Cardiac fibroblast (primary cell): ENCODE measurements at regions not wholly inside any gene's neighbourhood (a gene's known extent, or its start where the extent isn't known, plus 50 kb on each side); places are given as distances from the start of the nearest gene placed in this dataset.

ENCODE experiments used
- DNase-seq, 2 donors: peaks; one replicate each; pipeline versions ENCODE4 v3.0.0 to v3.0.0-alpha.2; 2010; ENCODE audit warnings: low read depth in 2 of 2
- H3K4me3 ChIP-seq, 2 donors: replicated peaks in 1 of 2; 1 replicate in 1 of 2; 2 replicates in 1 of 2; pipeline ENCODE4 v1.5.1; 2011; ENCODE audit warnings: low read depth in 2 of 2, low read length in 2 of 2, mild to moderate bottlenecking in 2 of 2, moderate library complexity in 1 of 2
- TF ChIP-seq, protein P1 (sequence below): IDR thresholded peaks from one replicate; pipeline ENCODE4 v1.5.1; 2011; ENCODE audit warnings: low read depth, mild to moderate bottlenecking, low read length, inconsistent platforms

DNA sequence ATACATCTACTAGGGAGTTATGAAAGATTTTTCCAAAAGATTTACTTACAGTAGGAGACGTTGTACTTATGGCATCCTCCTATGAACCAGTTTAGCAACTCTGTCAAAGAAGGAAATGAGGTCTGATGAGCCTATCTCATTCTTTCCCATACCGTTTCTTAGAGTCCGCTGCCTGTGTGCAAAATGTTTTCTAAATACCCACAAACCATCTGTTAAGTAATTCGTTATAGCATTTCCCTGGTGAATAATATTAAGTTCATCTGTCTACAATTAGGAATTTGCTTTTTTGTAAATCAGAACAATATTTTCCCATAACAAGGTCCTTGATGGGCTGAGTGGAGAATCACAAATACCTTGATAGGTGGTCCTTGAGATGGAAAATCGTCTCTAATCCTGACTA, 178.8 kb upstream of the TMTC4 start:
- TF ChIP-seq, protein P1, sequence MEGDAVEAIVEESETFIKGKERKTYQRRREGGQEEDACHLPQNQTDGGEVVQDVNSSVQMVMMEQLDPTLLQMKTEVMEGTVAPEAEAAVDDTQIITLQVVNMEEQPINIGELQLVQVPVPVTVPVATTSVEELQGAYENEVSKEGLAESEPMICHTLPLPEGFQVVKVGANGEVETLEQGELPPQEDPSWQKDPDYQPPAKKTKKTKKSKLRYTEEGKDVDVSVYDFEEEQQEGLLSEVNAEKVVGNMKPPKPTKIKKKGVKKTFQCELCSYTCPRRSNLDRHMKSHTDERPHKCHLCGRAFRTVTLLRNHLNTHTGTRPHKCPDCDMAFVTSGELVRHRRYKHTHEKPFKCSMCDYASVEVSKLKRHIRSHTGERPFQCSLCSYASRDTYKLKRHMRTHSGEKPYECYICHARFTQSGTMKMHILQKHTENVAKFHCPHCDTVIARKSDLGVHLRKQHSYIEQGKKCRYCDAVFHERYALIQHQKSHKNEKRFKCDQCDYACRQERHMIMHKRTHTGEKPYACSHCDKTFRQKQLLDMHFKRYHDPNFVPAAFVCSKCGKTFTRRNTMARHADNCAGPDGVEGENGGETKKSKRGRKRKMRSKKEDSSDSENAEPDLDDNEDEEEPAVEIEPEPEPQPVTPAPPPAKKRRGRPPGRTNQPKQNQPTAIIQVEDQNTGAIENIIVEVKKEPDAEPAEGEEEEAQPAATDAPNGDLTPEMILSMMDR: no peak
- H3K4me3 ChIP-seq: no peak overlapping the region

GRCh38 chr13:100852146-100852545, 177.6 kb upstream of the TMTC4 start:
- TF ChIP-seq, protein P1: no peak
- H3K4me3 ChIP-seq: no peak overlapping the region
- DNase-seq: no peak

More for the DNA sequence above, 178.8 kb upstream of the TMTC4 start:
- no peak for DNase-seq

- TF ChIP-seq, protein P1: no peak
- DNase-seq: no peak
These were observed 173.7 kb upstream of the TMTC4 start for GRCh38 chr13:100848304-100848703.

DNA sequence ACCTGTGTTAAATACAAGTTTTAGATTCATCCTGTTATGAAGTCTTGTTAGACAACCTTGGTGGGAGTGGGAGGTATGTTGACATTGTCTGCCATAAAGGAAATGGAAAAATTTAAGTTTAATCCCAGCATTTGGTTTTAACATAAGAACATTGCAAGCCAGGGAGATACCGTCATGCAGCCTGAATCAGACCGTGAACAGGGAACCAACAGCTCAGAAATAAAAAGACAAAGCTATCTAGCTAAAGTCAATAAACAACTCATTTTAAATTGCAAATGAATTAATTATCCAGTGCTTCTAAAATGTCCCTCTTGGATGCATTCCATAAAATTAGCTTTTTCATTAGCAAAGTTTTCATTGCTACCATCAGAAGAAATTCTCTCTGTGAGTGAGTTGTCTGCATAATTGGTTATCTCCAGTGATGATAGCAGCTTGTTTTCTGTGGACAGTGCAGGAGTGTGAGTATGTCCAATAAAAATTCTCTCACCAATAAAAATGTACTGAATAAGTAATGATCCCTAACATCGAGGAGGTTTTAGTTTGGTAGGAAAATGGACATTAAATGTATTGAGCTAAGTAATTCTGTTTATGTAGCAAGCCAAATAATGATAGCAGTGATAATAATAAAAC, 170.6 kb upstream of the TMTC4 start:
- H3K4me3 ChIP-seq: no peak overlapping the region
- TF ChIP-seq, protein P1: no peak
- no peak for DNase-seq

More at GRCh38 chr13:100848304-100848703, 173.7 kb upstream of the TMTC4 start:
- no peak overlapping the region for H3K4me3 ChIP-seq

- DNase-seq: no peak
- H3K4me3 ChIP-seq: no peak overlapping the region
- TF ChIP-seq, protein P1: no peak
These were observed 167.5 kb upstream of the TMTC4 start for GRCh38 chr13:100842136-100842535.

- no peak for DNase-seq
- TF ChIP-seq, protein P1: no peak
- no peak overlapping the region for H3K4me3 ChIP-seq
These were observed 163.8 kb upstream of the TMTC4 start for GRCh38 chr13:100838387-100838786.

DNA sequence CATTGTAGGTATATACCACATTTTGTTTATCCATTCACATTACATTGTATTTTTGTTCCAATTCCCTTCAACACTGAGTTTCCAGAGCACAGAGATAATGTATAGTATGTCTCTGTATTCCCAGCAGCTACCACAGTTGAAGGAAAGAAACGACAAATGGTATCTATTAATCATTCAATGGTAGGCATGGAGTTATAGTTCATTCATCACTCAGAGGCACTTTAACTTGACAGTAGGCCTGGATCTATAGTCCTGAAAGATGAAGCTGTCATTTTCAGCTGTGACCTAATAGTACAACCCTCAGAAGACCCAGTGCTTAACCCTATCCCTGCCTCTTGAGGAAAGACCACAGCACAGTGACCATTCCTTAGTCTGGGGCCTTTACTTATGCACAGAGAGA, 163.0 kb upstream of the TMTC4 start:
- no peak for DNase-seq
- no peak overlapping the region for H3K4me3 ChIP-seq
- TF ChIP-seq, protein P1: no peak
